ENCODE measurements at regions not wholly inside any gene's neighbourhood (a gene's known extent, or its start where the extent isn't known, plus 50 kb on each side); places are given as distances from the start of the nearest gene placed in this dataset.

DNA sequence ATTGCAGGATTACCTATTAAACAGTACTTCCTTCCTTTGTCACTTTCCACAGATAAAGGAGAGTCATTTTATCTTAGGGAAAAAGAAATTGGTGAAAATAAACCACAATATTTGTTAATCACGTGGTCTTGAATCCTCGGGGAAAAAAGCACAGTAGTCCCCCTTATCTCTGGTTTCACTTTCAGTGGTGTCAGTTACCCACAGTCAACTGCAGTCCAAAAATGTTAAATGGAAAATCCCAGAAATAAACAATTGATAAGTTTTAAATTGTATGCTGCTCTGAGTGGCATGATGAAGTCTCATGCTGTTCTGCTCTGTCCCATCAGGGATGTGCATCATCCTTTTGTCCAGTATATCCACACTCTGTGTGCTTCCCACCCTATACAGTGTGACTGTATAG lies 405.2 kb upstream of the MPDZ start:
- no peak for TF ChIP-seq CTCF (conservative IDR thresholded peaks at IDR 0.05; ENCODE audit: low read depth)
- no peak for DNase-seq (ENCODE audit: low spot score)
- POLR2A ChIA-PET (ENCODE audit: low non-redundant PET), result no interaction called here
- H3K27ac ChIP-seq, result no peak overlapping the region
- CTCF ChIA-PET, result interaction anchor here (0.6 kb wide), 2 partner anchors 243 to 965 kb away, joined by 7 read pairs; no protein-coding TSS in a partner anchor

GRCh38 chr9:13677801-13678200 lies 398.3 kb upstream of the MPDZ start:
- POLR2A ChIA-PET (ENCODE audit: low non-redundant PET), result no interaction called here

DNA sequence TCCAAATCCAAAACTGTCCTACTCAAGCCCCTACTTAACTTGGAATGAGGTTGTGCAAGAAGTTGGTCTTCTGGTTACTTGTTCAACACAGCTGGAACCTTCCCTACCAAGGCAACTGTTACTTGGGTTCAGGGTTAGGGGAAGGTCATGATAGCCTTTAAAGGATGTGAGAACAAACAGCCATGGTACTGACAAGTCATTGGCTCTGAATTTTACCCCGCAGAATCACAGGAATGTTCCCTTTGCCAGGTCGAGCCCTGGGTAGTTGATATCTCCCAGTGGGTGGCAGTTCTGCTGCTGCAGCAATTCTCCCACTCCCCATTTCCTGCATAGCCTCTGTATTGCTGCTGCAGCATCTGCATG lies 396.1 kb upstream of the MPDZ start:
- no peak overlapping the region for H3K27ac ChIP-seq
- no peak for DNase-seq (ENCODE audit: low spot score)
- CTCF ChIA-PET, result interaction anchor here (0.6 kb wide), 1 partner anchor 575 kb away, joined by 3 read pairs; no protein-coding TSS in a partner anchor
- POLR2A ChIA-PET (ENCODE audit: low non-redundant PET), result no interaction called here
- no peak for TF ChIP-seq CTCF (conservative IDR thresholded peaks at IDR 0.05; ENCODE audit: low read depth)

More at GRCh38 chr9:13677801-13678200, 398.3 kb upstream of the MPDZ start:
- DNase-seq (ENCODE audit: low spot score), result no peak
- no peak overlapping the region for H3K27ac ChIP-seq
- no peak for TF ChIP-seq CTCF (conservative IDR thresholded peaks at IDR 0.05; ENCODE audit: low read depth)
- CTCF ChIA-PET, result no interaction called here

GRCh38 chr9:13674926-13675637 lies 395.6 kb upstream of the MPDZ start:
- H3K27ac ChIP-seq, result no peak overlapping the region
- POLR2A ChIA-PET (ENCODE audit: low non-redundant PET), result no interaction called here
- CTCF ChIA-PET, result no interaction called here
- no peak for TF ChIP-seq CTCF (conservative IDR thresholded peaks at IDR 0.05; ENCODE audit: low read depth)
- no peak for DNase-seq (ENCODE audit: low spot score)

DNA sequence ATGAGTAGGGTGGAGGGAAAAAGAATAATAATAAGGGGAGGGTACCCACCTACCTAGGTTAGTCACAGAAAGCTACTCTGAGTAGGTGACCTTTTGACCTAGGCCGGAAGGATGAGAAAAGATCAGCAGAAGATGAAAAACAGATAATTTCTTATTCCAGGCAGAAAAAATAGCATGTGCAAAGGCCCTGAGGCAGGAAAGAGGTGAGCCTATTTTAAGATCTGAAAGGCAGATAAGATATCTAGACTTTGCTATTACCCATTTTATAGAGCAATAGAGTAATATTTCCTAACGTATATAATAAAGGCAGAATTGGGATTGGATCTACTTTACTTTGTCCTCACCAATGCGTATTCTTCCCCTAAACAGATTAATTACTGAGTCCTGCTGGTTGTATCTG lies 393.9 kb upstream of the MPDZ start:
- ChIA-PET CTCF (no interaction called here), POLR2A (ENCODE audit: low non-redundant PET) (no interaction called here)
- no peak overlapping the region for H3K27ac ChIP-seq
- no peak for TF ChIP-seq CTCF (conservative IDR thresholded peaks at IDR 0.05; ENCODE audit: low read depth)
- DNase-seq (ENCODE audit: low spot score), result no peak

- DNase-seq (ENCODE audit: low spot score), result no peak
- CTCF ChIA-PET, result no interaction called here
- POLR2A ChIA-PET (ENCODE audit: low non-redundant PET), result no interaction called here
- TF ChIP-seq CTCF (conservative IDR thresholded peaks at IDR 0.05; ENCODE audit: low read depth), result no peak
- no peak overlapping the region for H3K27ac ChIP-seq
Measured at GRCh38 chr9:13665418-13666066, 386.1 kb upstream of the MPDZ start.

Measured in RWPE1 (cell line).